GM23338 (cell line): ENCODE measurements at regions not wholly inside any gene's neighbourhood (a gene's known extent, or its start where the extent isn't known, plus 50 kb on each side); places are given as distances from the start of the nearest gene placed in this dataset.

Experiments used
- ATAC-seq: fragments of 200-7000 bp; cut with Tn5 transposase; 3 replicates; pipeline ENCODE4 v1.9.1; 2020
- DNase-seq: peaks from one replicate; pipeline ENCODE4 v3.0.0-alpha.2; 2015; ENCODE audit warnings: low spot score
- H2AFZ ChIP-seq: fragments of 200-600 bp; sonication (generic); 2 replicates; pipeline ENCODE4 v1.8.0; 2016; ENCODE audit warnings: antibody characterized with exemption, mild to moderate bottlenecking, moderate library complexity
- H3F3A ChIP-seq: fragments of 200-600 bp; sonication (generic); replicated peaks from 2 replicates; pipeline ENCODE4 v1.8.0; 2017; ENCODE audit warnings: antibody characterized with exemption, mixed run types, low read depth
- H3K27ac ChIP-seq: fragments of 200-600 bp; sonication (generic); 2 replicates; pipeline ENCODE4 v1.6.1; 2016; ENCODE audit warnings: low read depth
- H3K27me3 ChIP-seq: fragments of 200-600 bp; sonication (generic); 2 replicates; pipeline ENCODE4 v1.8.0; 2016; ENCODE audit warnings: mild to moderate bottlenecking, mixed run types, moderate library complexity; ENCODE audit not compliant: insufficient read depth
- H3K36me3 ChIP-seq: fragments of 200-600 bp; sonication (generic); 2 replicates; pipeline ENCODE4 v1.8.0; 2016; ENCODE audit warnings: mild to moderate bottlenecking; ENCODE audit not compliant: insufficient read depth
- H3K4me1 ChIP-seq: fragments of 200-600 bp; sonication (generic); 2 replicates; pipeline ENCODE4 v1.8.0; 2016; ENCODE audit warnings: mild to moderate bottlenecking, moderate library complexity; ENCODE audit not compliant: insufficient read depth
- H3K4me2 ChIP-seq: fragments of 200-600 bp; sonication (generic); 2 replicates; pipeline ENCODE4 v1.7.1; 2017; ENCODE audit warnings: mixed run types
- H3K4me3 ChIP-seq: fragments of 200-600 bp; sonication (generic); 2 replicates; pipeline ENCODE4 v1.6.1; 2016; ENCODE audit warnings: mixed run types
- H3K79me2 ChIP-seq: fragments of 200-600 bp; sonication (generic); replicated peaks from 2 replicates; pipeline ENCODE4 v1.8.0; 2017; ENCODE audit warnings: mild to moderate bottlenecking; ENCODE audit not compliant: insufficient read depth
- H3K9me2 ChIP-seq: fragments of 200-600 bp; sonication (generic); 2 replicates; pipeline ENCODE4 v1.8.0; 2017; ENCODE audit not compliant: insufficient read depth
- H4K20me1 ChIP-seq: fragments of 200-600 bp; sonication (generic); replicated peaks from 2 replicates; pipeline ENCODE4 v1.8.0; 2017; ENCODE audit warnings: mild to moderate bottlenecking; ENCODE audit not compliant: insufficient read depth
- H3K27ac Mint-ChIP-seq: 2 replicates; pipeline ENCODE4 v1.8.0; 2020; ENCODE audit warnings: inconsistent platforms, mild to moderate bottlenecking, moderate library complexity, mixed read lengths
- H3K27me3 Mint-ChIP-seq: 3 replicates; pipeline ENCODE4 v1.8.0; 2022; ENCODE audit warnings: low read depth, mild to moderate bottlenecking, moderate library complexity, mixed read lengths, inconsistent platforms; ENCODE audit not compliant: insufficient read depth, poor library complexity
- H3K36me3 Mint-ChIP-seq: 3 replicates; pipeline ENCODE4 v1.8.0; 2021; ENCODE audit warnings: low read depth, mild to moderate bottlenecking, inconsistent platforms, moderate library complexity, mixed read lengths
- H3K4me1 Mint-ChIP-seq: 3 replicates; pipeline ENCODE4 v1.8.0; 2020; ENCODE audit warnings: mild to moderate bottlenecking, inconsistent platforms, mixed read lengths
- H3K4me3 Mint-ChIP-seq: 3 replicates; pipeline ENCODE4 v1.8.0; 2021; ENCODE audit warnings: moderate library complexity, mild to moderate bottlenecking, inconsistent platforms, mixed read lengths
- H3K9me3 Mint-ChIP-seq: 3 replicates; pipeline ENCODE4 v1.8.0; 2020; ENCODE audit warnings: moderate library complexity, mild to moderate bottlenecking, inconsistent platforms, mixed read lengths
- ETS1 ChIP-seq: IDR thresholded peaks from 2 replicates; pipeline ENCODE4 v1.6.1; 2016; ENCODE audit warnings: antibody characterized with exemption
- EZH2 ChIP-seq: fragments of 200-600 bp; sonication (generic); IDR thresholded peaks from one replicate; pipeline ENCODE4 v1.8.0; 2017; ENCODE audit warnings: antibody characterized with exemption, mild to moderate bottlenecking, low read depth; ENCODE audit not compliant: unreplicated experiment
- JUNB ChIP-seq: IDR thresholded peaks from one replicate; pipeline ENCODE4 v1.6.1; 2016; ENCODE audit warnings: antibody characterized with exemption; ENCODE audit not compliant: unreplicated experiment
- POLR2AphosphoS5 ChIP-seq: IDR thresholded peaks from 2 replicates; pipeline ENCODE4 v1.6.1; 2016; ENCODE audit warnings: antibody characterized with exemption, low read depth
- REST ChIP-seq: IDR thresholded peaks from one replicate; pipeline ENCODE4 v1.6.1; 2018; ENCODE audit warnings: antibody characterized with exemption; ENCODE audit not compliant: unreplicated experiment
- ZNF331 ChIP-seq: fragments of 250-450 bp; sonication (Bioruptor Pico); IDR thresholded peaks from 2 replicates; pipeline ENCODE4 v1.5.0; 2020; ENCODE audit warnings: low read depth, mild to moderate bottlenecking, moderate library complexity
- ZNF462 ChIP-seq: fragments of 250-450 bp; sonication (Bioruptor Pico); IDR thresholded peaks from 2 replicates; pipeline ENCODE4 v1.5.0; 2020; ENCODE audit warnings: mild to moderate bottlenecking, moderate library complexity

- Mint-ChIP-seq H3K27me3 (no peaks in the 10 kb centered on the region), H3K27ac (no peak overlapping the region)
Measured at GRCh38 chr12:91261820-91262676, 79.4 kb upstream of the DCN start.

More at GRCh38 chr12:91261820-91262676, 79.4 kb upstream of the DCN start:
- no peaks in the 10 kb centered on the region; the same call in 2 of the 3 replicates for H3K9me3 Mint-ChIP-seq
- TF ChIP-seq ZNF331 (CRISPR knock-in tag) (no peak), EZH2 (no peak), REST (no peak), JUNB (no peak), ZNF462 (CRISPR knock-in tag) (no peak), POLR2AphosphoS5 (no peak), ETS1 (no peak)
- Histone ChIP-seq H3K27ac (no peak overlapping the region), H3K27me3 (no peaks in the 10 kb centered on the region), H3K9me2 (peaks cover 8% of the 10 kb centered on the region), H2AFZ (no peak overlapping the region), H3F3A (no peaks in the 10 kb centered on the region), H3K4me2 (no peak overlapping the region), H4K20me1 (no peaks in the 10 kb centered on the region), H3K36me3 (no peaks in the 10 kb centered on the region), H3K4me1 (no peaks in the 10 kb centered on the region), H3K79me2 (no peaks in the 10 kb centered on the region), H3K4me3 (no peak overlapping the region)
- no peak overlapping the region for H3K4me3 Mint-ChIP-seq
- ATAC-seq: no peak
- no peaks in the 10 kb centered on the region for H3K4me1 Mint-ChIP-seq
- H3K36me3 Mint-ChIP-seq: no peaks in the 10 kb centered on the region
- no peak for DNase-seq
